ENCODE measurements at regions not wholly inside any gene's neighbourhood (a gene's known extent, or its start where the extent isn't known, plus 50 kb on each side); places are given as distances from the start of the nearest gene placed in this dataset.

GRCh38 chr14:84323450-84323849 lies 1206.5 kb upstream of the FLRT2 start:
- TF ChIP-seq CTCF (conservative IDR thresholded peaks at IDR 0.05 in 1 of 2, IDR thresholded peaks at IDR 0.05 in 1 of 2; ENCODE audit: extremely low read depth in 1 of 2, insufficient read depth in 1 of 2, low read depth in 1 of 2, low read length in 2 of 2) (no peak), EZH2 (IDR thresholded peaks at IDR 0.05; ENCODE audit: borderline replicate concordance, low read length) (no peak)

Data from mammary epithelial cell (primary cell).